Activated B cell treated with CpG ODN at 0.5 μM for 24 hours (primary cell): ENCODE measurements at regions not wholly inside any gene's neighbourhood (a gene's known extent, or its start where the extent isn't known, plus 50 kb on each side); places are given as distances from the start of the nearest gene placed in this dataset.

Experiments
- ATAC-seq: fragments of 200-7000 bp; cut with Tn5 transposase; one replicate; pipeline ENCODE4 v1.10.0; 2021; ENCODE audit warnings: low read depth, mild to moderate bottlenecking, moderate library complexity
- CTCF ChIA-PET: fragments of 350-600 bp; sonication (Branson Sonifier 250); formaldehyde crosslinking; loops from one replicate; lab custom pipeline; 2021; ENCODE audit warnings: antibody characterized with exemption; lab: Charles Lee
- POLR2A ChIA-PET: fragments of 350-600 bp; sonication (Branson Sonifier 250); formaldehyde crosslinking; loops from one replicate; lab custom pipeline; 2021; ENCODE audit warnings: antibody characterized with exemption; lab: Charles Lee
- DNase-seq: peaks from one replicate; pipeline ENCODE4 v3.0.0; 2022
- H3K27ac Mint-ChIP-seq: one replicate; pipeline ENCODE4 v1.8.0; 2020; ENCODE audit warnings: mixed read lengths
- H3K27me3 Mint-ChIP-seq: one replicate; pipeline ENCODE4 v1.8.0; 2021; ENCODE audit warnings: mixed read lengths
- H3K36me3 Mint-ChIP-seq: one replicate; pipeline ENCODE4 v1.8.0; 2021; ENCODE audit warnings: low read depth, mixed read lengths
- H3K4me1 Mint-ChIP-seq: one replicate; pipeline ENCODE4 v1.8.0; 2021; ENCODE audit warnings: mixed read lengths
- H3K4me3 Mint-ChIP-seq: one replicate; pipeline ENCODE4 v1.8.0; 2020; ENCODE audit warnings: mild to moderate bottlenecking, mixed read lengths
- H3K9me3 Mint-ChIP-seq: one replicate; pipeline ENCODE4 v1.8.0; 2020; ENCODE audit warnings: mixed read lengths
- intact Hi-C: fragments of 100-400 bp; cut with micrococcal nuclease; formaldehyde crosslinking; loops from one replicate; pipeline ENCODE4 v1.15.1; 2024
- TF ChIP-seq, protein P1 (sequence below): fragments of 200-600 bp; IDR thresholded peaks from one replicate; pipeline ENCODE4 v1.8.0; 2022; ENCODE audit warnings: antibody characterized with exemption, mild to moderate bottlenecking

- H3K4me1 Mint-ChIP-seq, result no peaks in the 10 kb centered on the region
- H3K36me3 Mint-ChIP-seq, result no peaks in the 10 kb centered on the region
- no peaks in the 10 kb centered on the region for H3K9me3 Mint-ChIP-seq
- ATAC-seq, result no peak
- DNase-seq, result no peak
- intact Hi-C loops, result no loop called here
- no peaks in the 10 kb centered on the region for H3K27me3 Mint-ChIP-seq
- POLR2A ChIA-PET, result no interaction called here
- CTCF ChIA-PET, result no interaction called here
- no peak overlapping the region for H3K4me3 Mint-ChIP-seq
- TF ChIP-seq, protein P1, sequence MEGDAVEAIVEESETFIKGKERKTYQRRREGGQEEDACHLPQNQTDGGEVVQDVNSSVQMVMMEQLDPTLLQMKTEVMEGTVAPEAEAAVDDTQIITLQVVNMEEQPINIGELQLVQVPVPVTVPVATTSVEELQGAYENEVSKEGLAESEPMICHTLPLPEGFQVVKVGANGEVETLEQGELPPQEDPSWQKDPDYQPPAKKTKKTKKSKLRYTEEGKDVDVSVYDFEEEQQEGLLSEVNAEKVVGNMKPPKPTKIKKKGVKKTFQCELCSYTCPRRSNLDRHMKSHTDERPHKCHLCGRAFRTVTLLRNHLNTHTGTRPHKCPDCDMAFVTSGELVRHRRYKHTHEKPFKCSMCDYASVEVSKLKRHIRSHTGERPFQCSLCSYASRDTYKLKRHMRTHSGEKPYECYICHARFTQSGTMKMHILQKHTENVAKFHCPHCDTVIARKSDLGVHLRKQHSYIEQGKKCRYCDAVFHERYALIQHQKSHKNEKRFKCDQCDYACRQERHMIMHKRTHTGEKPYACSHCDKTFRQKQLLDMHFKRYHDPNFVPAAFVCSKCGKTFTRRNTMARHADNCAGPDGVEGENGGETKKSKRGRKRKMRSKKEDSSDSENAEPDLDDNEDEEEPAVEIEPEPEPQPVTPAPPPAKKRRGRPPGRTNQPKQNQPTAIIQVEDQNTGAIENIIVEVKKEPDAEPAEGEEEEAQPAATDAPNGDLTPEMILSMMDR, result no peak
- H3K27ac Mint-ChIP-seq, result no peak overlapping the region
Observed at GRCh38 chr2:53342248-53342647, 425.4 kb upstream of the CHAC2 start.

GRCh38 chr2:53334610-53335009 lies 433.0 kb upstream of the CHAC2 start:
- Mint-ChIP-seq H3K36me3 (no peaks in the 10 kb centered on the region), H3K4me1 (no peaks in the 10 kb centered on the region), H3K9me3 (no peaks in the 10 kb centered on the region), H3K27me3 (no peaks in the 10 kb centered on the region), H3K4me3 (no peak overlapping the region), H3K27ac (no peak overlapping the region)
- intact Hi-C loops, result no loop called here
- ChIA-PET POLR2A (no interaction called here), CTCF (no interaction called here)
- TF ChIP-seq, protein P1, result no peak
- DNase-seq (no peak), ATAC-seq (no peak)

- ATAC-seq (no peak), DNase-seq (no peak)
- intact Hi-C loops, result no loop called here
- Mint-ChIP-seq H3K4me1 (no peaks in the 10 kb centered on the region), H3K36me3 (no peaks in the 10 kb centered on the region), H3K27ac (no peak overlapping the region), H3K9me3 (no peaks in the 10 kb centered on the region), H3K27me3 (no peaks in the 10 kb centered on the region), H3K4me3 (no peak overlapping the region)
- CTCF ChIA-PET, result no interaction called here
- TF ChIP-seq, protein P1, result no peak
- POLR2A ChIA-PET, result no interaction called here
Observed at GRCh38 chr2:53331667-53332066, 435.9 kb upstream of the CHAC2 start.

- H3K36me3 Mint-ChIP-seq, result no peaks in the 10 kb centered on the region
- H3K4me1 Mint-ChIP-seq, result no peaks in the 10 kb centered on the region
- ATAC-seq (no peak), DNase-seq (no peak)
- H3K27me3 Mint-ChIP-seq, result no peaks in the 10 kb centered on the region
- ChIA-PET CTCF (no interaction called here), POLR2A (no interaction called here)
- H3K27ac Mint-ChIP-seq, result no peak overlapping the region
- TF ChIP-seq, protein P1, result no peak
- H3K9me3 Mint-ChIP-seq, result no peaks in the 10 kb centered on the region
- H3K4me3 Mint-ChIP-seq, result no peak overlapping the region
- intact Hi-C loops, result no loop called here
Observed at GRCh38 chr2:53317861-53318260, 449.7 kb upstream of the CHAC2 start.

DNA sequence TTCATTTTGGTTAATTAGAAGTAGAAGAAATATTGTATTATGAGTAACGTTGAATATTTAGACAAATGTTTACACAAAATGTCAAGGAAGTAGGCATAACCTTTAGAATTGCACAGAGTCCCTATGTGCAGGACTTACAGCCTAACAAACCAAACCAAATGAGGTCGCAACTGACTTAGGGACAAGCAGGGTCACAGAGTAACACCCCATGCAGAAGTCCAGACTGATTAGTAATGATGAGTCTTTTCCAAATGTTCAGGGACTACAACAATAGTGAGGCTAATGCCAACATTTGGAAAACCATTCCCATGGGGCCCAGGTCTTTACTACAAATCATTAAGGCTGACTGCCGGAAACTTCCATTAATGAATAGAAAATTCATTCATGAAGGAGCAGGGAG lies 452.5 kb upstream of the CHAC2 start:
- no peaks in the 10 kb centered on the region for H3K27me3 Mint-ChIP-seq
- no peaks in the 10 kb centered on the region for H3K9me3 Mint-ChIP-seq
- POLR2A ChIA-PET, result no interaction called here
- DNase-seq (no peak), ATAC-seq (no peak)
- H3K4me3 Mint-ChIP-seq, result no peak overlapping the region
- TF ChIP-seq, protein P1, result no peak
- CTCF ChIA-PET, result no interaction called here
- intact Hi-C loops, result no loop called here
- no peaks in the 10 kb centered on the region for H3K36me3 Mint-ChIP-seq
- H3K4me1 Mint-ChIP-seq, result no peaks in the 10 kb centered on the region
- no peak overlapping the region for H3K27ac Mint-ChIP-seq
